Vagina (tissue), 2 donors: ENCODE measurements at regions not wholly inside any gene's neighbourhood (a gene's known extent, or its start where the extent isn't known, plus 50 kb on each side); places are given as distances from the start of the nearest gene placed in this dataset.

Experiments
- POLR2A ChIP-seq, 2 donors: fragments of 450-650 bp; IDR thresholded peaks; one replicate each; pipeline ENCODE4 v1.6.1; 2017; ENCODE audit warnings: antibody characterized with exemption in 2 of 2, mild to moderate bottlenecking in 2 of 2, moderate library complexity in 2 of 2
- TF ChIP-seq, protein P1 (sequence below), 3 experiments: fragments of 450-650 bp in 2 of 3; fragments of 200-600 bp in 1 of 3; sonication (generic) in 1 of 3; IDR thresholded peaks; one replicate each; pipeline ENCODE4 v1.5.1; 2017 to 2019; ENCODE audit warnings: antibody characterized with exemption in 3 of 3, mild to moderate bottlenecking in 2 of 3, moderate library complexity in 2 of 3

DNA sequence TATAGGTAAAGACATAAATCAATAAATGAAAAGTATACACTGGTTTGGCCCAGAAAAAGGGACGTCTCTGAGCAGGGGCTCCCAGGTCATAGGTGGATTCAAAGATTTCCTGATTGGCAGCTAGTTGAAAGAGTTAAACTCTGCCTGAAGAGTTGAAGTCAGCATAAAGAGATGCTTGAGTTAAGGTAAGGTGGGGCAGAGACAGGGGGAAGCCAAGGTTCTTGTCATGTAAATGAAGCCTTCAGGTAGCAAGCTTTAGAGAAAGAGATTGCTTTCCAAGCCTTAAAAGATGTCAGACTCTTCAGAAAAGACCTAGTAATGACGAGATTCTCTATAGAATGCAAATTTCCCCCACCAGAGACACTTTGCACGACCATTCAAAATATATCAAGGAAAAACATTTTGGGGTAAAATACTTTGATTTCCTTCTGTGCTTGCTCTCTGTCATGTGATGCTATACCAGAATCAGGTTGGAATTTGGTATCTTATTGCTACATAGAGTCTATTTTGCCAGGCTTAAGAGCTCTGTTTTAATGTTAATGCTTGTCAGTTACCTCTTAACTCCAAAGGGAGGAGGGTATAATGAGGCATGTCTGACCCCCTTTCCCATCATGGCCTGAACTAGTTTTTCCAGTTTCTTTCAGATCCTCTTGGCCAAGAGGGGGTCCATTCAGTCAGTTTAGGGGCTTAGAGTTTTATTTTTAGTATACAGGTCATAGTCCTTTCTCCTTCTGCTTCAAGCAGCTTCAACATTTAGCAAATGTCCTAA lies 429.6 kb downstream of the ADRA2A start:
- TF ChIP-seq, protein P1, sequence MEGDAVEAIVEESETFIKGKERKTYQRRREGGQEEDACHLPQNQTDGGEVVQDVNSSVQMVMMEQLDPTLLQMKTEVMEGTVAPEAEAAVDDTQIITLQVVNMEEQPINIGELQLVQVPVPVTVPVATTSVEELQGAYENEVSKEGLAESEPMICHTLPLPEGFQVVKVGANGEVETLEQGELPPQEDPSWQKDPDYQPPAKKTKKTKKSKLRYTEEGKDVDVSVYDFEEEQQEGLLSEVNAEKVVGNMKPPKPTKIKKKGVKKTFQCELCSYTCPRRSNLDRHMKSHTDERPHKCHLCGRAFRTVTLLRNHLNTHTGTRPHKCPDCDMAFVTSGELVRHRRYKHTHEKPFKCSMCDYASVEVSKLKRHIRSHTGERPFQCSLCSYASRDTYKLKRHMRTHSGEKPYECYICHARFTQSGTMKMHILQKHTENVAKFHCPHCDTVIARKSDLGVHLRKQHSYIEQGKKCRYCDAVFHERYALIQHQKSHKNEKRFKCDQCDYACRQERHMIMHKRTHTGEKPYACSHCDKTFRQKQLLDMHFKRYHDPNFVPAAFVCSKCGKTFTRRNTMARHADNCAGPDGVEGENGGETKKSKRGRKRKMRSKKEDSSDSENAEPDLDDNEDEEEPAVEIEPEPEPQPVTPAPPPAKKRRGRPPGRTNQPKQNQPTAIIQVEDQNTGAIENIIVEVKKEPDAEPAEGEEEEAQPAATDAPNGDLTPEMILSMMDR (IDR thresholded peaks at IDR 0.05) = no peak
- no peak for TF ChIP-seq POLR2A (IDR thresholded peaks at IDR 0.05)
